Breast epithelium (tissue), 4 donors: ENCODE measurements at regions not wholly inside any gene's neighbourhood (a gene's known extent, or its start where the extent isn't known, plus 50 kb on each side); places are given as distances from the start of the nearest gene placed in this dataset.

Source experiments
- DNase-seq, 2 donors: peaks; one replicate each; pipeline ENCODE4 v3.0.0-alpha.2; 2019; ENCODE audit warnings: low spot score in 2 of 2
- H3K27ac ChIP-seq, 2 donors: fragments of 200-600 bp; sonication (generic) in 1 of 2; one replicate each; pipeline ENCODE4 v1.5.1; 2016 to 2019; ENCODE audit warnings: mild to moderate bottlenecking in 1 of 2
- H3K27me3 ChIP-seq, 2 donors: fragments of 200-600 bp; sonication (generic) in 1 of 2; one replicate each; pipeline versions ENCODE4 v1.5.1 to v1.6.0; 2017 to 2019; ENCODE audit warnings: control low read depth in 1 of 2, mild to moderate bottlenecking in 1 of 2
- H3K36me3 ChIP-seq: fragments of 200-600 bp; one replicate; pipeline ENCODE4 v1.5.1; 2019
- H3K4me1 ChIP-seq, 2 donors: fragments of 200-600 bp; sonication (generic); one replicate each; pipeline ENCODE4 v1.5.1; 2016 to 2019; ENCODE audit warnings: control low read depth in 1 of 2
- H3K4me3 ChIP-seq, 3 donors: fragments of 200-600 bp; sonication (generic); 1 replicate in 2 of 3; 2 replicates in 1 of 3; pipeline ENCODE4 v1.5.1; 2016 to 2019; ENCODE audit warnings: mild to moderate bottlenecking in 3 of 3, moderate library complexity in 2 of 3
- H3K9me3 ChIP-seq, 2 donors: fragments of 200-600 bp; sonication (generic) in 1 of 2; one replicate each; pipeline ENCODE4 v1.5.1; 2016 to 2019; ENCODE audit warnings: control low read depth in 1 of 2
- POLR2A ChIP-seq: fragments of 450-650 bp; IDR thresholded peaks from one replicate; pipeline ENCODE4 v1.6.1; 2016; ENCODE audit warnings: antibody characterized with exemption, mild to moderate bottlenecking, moderate library complexity
- POLR2AphosphoS5 ChIP-seq, 3 donors: sonication (generic); formaldehyde crosslinking; IDR thresholded peaks; one replicate each; pipeline ENCODE4 v1.6.1; 2017; ENCODE audit warnings: antibody characterized with exemption in 3 of 3
- intact Hi-C: fragments of 100-400 bp; cut with DNase I; formaldehyde crosslinking; loops from one replicate; pipeline ENCODE4 v1.15.1; 2023; ENCODE audit warnings: low total_unique reads
- TF ChIP-seq, protein P1 (sequence below), 3 donors: fragments of 450-650 bp; IDR thresholded peaks; one replicate each; pipeline ENCODE4 v1.5.1; 2016 to 2017; ENCODE audit warnings: antibody characterized with exemption in 3 of 3, mild to moderate bottlenecking in 3 of 3, moderate library complexity in 3 of 3

DNA sequence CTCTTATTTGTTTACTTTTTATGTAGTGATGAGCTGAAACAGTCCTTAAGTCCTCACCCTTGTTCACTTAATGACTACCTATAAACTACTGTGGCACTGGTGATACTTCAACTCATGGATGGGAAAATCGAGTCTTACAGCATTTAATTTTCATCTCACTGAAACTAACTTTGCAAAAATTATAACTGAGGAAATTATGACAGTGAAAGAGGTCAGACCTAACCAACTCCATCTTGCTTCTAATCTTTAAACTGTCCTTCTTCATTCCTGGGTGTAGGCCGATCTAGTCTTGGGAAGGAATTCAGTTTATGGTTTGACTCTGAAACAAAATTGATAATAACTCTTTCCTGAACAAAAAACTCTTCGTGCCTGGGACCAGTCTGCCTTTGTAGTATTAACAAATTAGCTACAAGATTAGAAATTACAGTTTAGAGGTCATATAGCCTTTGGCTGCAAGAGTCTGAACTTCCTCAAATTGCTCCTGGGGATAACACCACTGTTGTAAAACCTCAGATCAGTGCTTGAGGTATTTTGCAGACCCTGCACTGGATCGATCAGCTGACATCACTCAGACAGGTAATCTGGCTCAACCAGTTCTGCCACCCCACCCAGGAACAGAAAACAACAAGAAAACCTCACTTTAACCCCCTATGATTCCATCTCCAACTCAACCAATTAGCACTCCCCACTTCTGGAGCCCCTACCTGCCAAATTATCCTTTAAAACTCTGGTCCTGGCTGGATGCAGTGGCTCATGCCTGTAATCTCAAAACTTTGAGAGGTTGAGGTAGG is 995.7 kb upstream of the PRKX start:
- intact Hi-C loops: no loop called here
- no peaks in the 10 kb centered on the region for H3K36me3 ChIP-seq
- no peak for DNase-seq

DNA sequence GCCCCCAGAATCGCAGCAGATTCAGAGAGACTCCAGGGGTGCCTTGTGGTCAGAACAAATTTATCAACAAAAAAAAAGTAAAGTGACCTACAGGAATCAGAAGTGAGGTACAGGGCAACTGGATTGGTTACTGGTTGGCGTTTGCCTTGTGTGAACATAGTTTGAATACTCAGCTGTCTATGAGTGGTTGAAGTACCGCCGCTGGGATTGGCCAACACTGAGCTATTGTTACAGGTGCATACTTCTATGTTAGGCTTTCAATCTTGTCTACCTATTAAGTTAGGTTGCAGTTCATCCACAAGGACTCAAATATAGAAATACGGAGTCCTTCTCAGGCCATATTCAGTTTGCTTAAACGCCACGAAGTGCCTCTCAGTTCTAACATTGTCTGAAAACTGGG is 993.5 kb upstream of the PRKX start:
- TF ChIP-seq POLR2A (no peak), POLR2AphosphoS5 (IDR thresholded peaks at IDR 0.05) (no peak)
- TF ChIP-seq, protein P1, sequence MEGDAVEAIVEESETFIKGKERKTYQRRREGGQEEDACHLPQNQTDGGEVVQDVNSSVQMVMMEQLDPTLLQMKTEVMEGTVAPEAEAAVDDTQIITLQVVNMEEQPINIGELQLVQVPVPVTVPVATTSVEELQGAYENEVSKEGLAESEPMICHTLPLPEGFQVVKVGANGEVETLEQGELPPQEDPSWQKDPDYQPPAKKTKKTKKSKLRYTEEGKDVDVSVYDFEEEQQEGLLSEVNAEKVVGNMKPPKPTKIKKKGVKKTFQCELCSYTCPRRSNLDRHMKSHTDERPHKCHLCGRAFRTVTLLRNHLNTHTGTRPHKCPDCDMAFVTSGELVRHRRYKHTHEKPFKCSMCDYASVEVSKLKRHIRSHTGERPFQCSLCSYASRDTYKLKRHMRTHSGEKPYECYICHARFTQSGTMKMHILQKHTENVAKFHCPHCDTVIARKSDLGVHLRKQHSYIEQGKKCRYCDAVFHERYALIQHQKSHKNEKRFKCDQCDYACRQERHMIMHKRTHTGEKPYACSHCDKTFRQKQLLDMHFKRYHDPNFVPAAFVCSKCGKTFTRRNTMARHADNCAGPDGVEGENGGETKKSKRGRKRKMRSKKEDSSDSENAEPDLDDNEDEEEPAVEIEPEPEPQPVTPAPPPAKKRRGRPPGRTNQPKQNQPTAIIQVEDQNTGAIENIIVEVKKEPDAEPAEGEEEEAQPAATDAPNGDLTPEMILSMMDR (IDR thresholded peaks at IDR 0.05): no peak
- Histone ChIP-seq H3K27ac (no peak overlapping the region), H3K9me3 (no peaks in the 10 kb centered on the region), H3K4me1 (no peaks in the 10 kb centered on the region), H3K4me3 (no peak overlapping the region), H3K36me3 (no peaks in the 10 kb centered on the region), H3K27me3 (no peaks in the 10 kb centered on the region)
- intact Hi-C loops: no loop called here
- no peak for DNase-seq

More for the DNA sequence above, 995.7 kb upstream of the PRKX start:
- TF ChIP-seq, protein P1 (IDR thresholded peaks at IDR 0.05): no peak
- TF ChIP-seq POLR2A (no peak), POLR2AphosphoS5 (IDR thresholded peaks at IDR 0.05) (no peak)
- Histone ChIP-seq H3K27me3 (no peaks in the 10 kb centered on the region), H3K27ac (no peak overlapping the region), H3K4me1 (no peaks in the 10 kb centered on the region), H3K9me3 (no peaks in the 10 kb centered on the region), H3K4me3 (no peak overlapping the region)

DNA sequence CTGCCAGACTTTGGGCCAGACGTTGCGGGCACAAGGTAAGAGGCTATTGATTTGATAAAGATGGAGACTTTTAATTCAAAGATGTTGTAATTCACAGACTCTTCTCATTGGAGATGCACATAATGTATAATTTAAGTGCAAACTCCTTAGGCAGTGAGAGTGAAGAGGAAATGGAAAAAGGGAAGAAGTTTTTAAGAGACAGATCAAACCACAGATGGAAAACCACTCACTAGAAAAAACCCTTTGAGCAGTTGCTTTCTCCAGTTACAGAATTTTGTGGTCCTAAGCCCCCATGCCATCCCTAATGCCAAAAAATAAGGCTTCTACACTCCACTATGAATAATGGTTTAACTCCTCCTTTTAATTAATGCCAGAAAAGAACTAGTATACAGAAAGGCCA is 977.1 kb upstream of the PRKX start:
- peaks cover 0 to 4% of the 10 kb centered on the region in 2 donors for H3K9me3 ChIP-seq
- no peaks in the 10 kb centered on the region for H3K4me1 ChIP-seq
- intact Hi-C loops: no loop called here
- H3K36me3 ChIP-seq: no peaks in the 10 kb centered on the region
- TF ChIP-seq POLR2A (no peak), POLR2AphosphoS5 (IDR thresholded peaks at IDR 0.05) (no peak)
- TF ChIP-seq, protein P1 (IDR thresholded peaks at IDR 0.05): no peak
- DNase-seq: no peak
- no peak overlapping the region for H3K27ac ChIP-seq
- H3K27me3 ChIP-seq: no peaks in the 10 kb centered on the region
- no peak overlapping the region for H3K4me3 ChIP-seq

DNA sequence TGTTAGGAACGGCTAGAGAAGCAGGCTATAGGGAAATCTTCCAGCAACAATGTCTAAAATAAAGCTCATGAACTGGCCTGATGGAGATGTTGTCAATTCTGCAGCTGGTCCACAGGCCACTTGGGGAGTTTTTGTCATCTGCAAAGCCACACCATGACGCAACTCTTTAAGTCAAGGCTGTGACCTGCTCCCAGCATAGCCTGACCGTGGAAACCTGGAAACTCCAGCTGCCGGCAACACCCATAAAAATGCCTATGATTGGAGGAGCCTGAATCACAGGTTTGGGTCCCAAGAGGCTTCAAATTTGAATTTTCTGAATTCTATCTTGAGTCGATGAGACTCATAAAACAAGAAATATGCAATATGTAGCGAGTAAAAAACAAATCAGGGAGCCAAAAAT is 969.2 kb upstream of the PRKX start:
- no peaks in the 10 kb centered on the region for H3K4me1 ChIP-seq
- H3K36me3 ChIP-seq: no peaks in the 10 kb centered on the region
- no peak overlapping the region for H3K27ac ChIP-seq
- intact Hi-C loops: loop anchor here (5.0 kb wide), 1 partner anchor 290 kb away; no protein-coding TSS in a partner anchor
- no peaks in the 10 kb centered on the region for H3K9me3 ChIP-seq
- no peak overlapping the region for H3K4me3 ChIP-seq
- no peaks in the 10 kb centered on the region for H3K27me3 ChIP-seq
- no peak for DNase-seq
- TF ChIP-seq, protein P1 (IDR thresholded peaks at IDR 0.05): no peak
- TF ChIP-seq POLR2AphosphoS5 (IDR thresholded peaks at IDR 0.05): no peak
- no peak for TF ChIP-seq POLR2A

DNA sequence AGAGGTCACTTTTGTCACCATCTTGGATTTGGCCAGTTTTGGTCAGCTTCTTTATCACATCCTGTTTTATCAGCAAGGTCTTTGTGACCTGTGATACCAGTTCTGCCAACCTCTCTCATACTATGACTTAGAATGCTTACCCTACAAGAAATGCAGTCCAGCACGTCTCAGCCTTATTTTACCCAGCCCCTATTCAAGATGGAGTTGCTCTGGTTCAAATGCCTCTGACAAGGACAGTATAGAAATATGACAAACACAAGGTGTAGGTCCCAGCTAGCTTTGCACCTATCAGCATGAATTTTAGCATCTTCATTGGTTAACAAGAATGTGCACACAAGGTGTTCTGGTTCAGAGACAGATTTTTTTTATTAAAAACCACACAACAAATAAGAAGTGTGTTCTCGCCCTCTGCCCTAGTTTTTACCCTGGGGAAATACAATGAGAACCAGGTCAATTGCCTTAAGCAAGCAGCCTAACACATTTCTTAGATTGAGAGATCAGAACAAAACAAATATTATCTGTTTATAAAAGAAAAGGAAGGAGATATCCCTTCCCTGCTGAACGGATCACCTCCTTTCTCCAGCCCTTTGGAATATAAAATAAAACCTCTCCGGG is 962.3 kb upstream of the PRKX start:
- TF ChIP-seq POLR2AphosphoS5 (IDR thresholded peaks at IDR 0.05): no peak
- intact Hi-C loops: no loop called here
- H3K9me3 ChIP-seq: no peaks in the 10 kb centered on the region
- no peaks in the 10 kb centered on the region for H3K4me1 ChIP-seq
- H3K27me3 ChIP-seq: no peaks in the 10 kb centered on the region
- H3K27ac ChIP-seq: no peak overlapping the region
- no peak for DNase-seq
- H3K36me3 ChIP-seq: no peaks in the 10 kb centered on the region
- H3K4me3 ChIP-seq: no peak overlapping the region
